ENCODE measurements at regions not wholly inside any gene's neighbourhood (a gene's known extent, or its start where the extent isn't known, plus 50 kb on each side); places are given as distances from the start of the nearest gene placed in this dataset.

GRCh38 chr12:107826276-107826675 is 51.8 kb downstream of the ASCL4 start:
- Histone ChIP-seq H3K4me3 (ENCODE audit: low read depth, low read length) (no peak overlapping the region), H3K9me3 (no peaks in the 10 kb centered on the region), H3K4me1 (no peaks in the 10 kb centered on the region), H3K27me3 (0 out of 2 replicates have a peak, but pooled peaks cover 3% of the 10 kb centered on the region), H3K36me3 (no peaks in the 10 kb centered on the region)
- no peak for TF ChIP-seq CTCF (IDR thresholded peaks at IDR 0.05; ENCODE audit: low read depth, low read length)
- no peak for DNase-seq

GRCh38 chr12:107829271-107829670 is 54.8 kb downstream of the ASCL4 start:
- H3K9me3 ChIP-seq = no peaks in the 10 kb centered on the region
- no peak for TF ChIP-seq CTCF (IDR thresholded peaks at IDR 0.05; ENCODE audit: low read depth, low read length)
- H3K4me1 ChIP-seq = no peaks in the 10 kb centered on the region
- H3K4me3 ChIP-seq (ENCODE audit: low read depth, low read length) = no peak overlapping the region
- 0 out of 2 replicates have a peak, but pooled peaks cover 6% of the 10 kb centered on the region for H3K27me3 ChIP-seq
- H3K36me3 ChIP-seq = no peaks in the 10 kb centered on the region
- no peak for DNase-seq

GRCh38 chr12:107832441-107832840 is 57.9 kb downstream of the ASCL4 start:
- no peak for TF ChIP-seq CTCF (IDR thresholded peaks at IDR 0.05; ENCODE audit: low read depth, low read length)
- Histone ChIP-seq H3K4me3 (ENCODE audit: low read depth, low read length) (no peak overlapping the region), H3K4me1 (no peaks in the 10 kb centered on the region), H3K27me3 (peaks cover 15% of the 10 kb centered on the region), H3K9me3 (no peaks in the 10 kb centered on the region; the same call in 1 of the 2 replicates), H3K36me3 (no peaks in the 10 kb centered on the region)
- DNase-seq = no peak

- DNase-seq = no peak
- Histone ChIP-seq H3K4me3 (ENCODE audit: low read depth, low read length) (no peak overlapping the region), H3K4me1 (no peaks in the 10 kb centered on the region), H3K36me3 (no peaks in the 10 kb centered on the region), H3K27me3 (peaks cover 71% of the 10 kb centered on the region), H3K9me3 (no peaks in the 10 kb centered on the region; the same call in 1 of the 2 replicates)
- no peak for TF ChIP-seq CTCF (IDR thresholded peaks at IDR 0.05; ENCODE audit: low read depth, low read length)
Observed at GRCh38 chr12:107840186-107840585, 65.7 kb downstream of the ASCL4 start.

DNA sequence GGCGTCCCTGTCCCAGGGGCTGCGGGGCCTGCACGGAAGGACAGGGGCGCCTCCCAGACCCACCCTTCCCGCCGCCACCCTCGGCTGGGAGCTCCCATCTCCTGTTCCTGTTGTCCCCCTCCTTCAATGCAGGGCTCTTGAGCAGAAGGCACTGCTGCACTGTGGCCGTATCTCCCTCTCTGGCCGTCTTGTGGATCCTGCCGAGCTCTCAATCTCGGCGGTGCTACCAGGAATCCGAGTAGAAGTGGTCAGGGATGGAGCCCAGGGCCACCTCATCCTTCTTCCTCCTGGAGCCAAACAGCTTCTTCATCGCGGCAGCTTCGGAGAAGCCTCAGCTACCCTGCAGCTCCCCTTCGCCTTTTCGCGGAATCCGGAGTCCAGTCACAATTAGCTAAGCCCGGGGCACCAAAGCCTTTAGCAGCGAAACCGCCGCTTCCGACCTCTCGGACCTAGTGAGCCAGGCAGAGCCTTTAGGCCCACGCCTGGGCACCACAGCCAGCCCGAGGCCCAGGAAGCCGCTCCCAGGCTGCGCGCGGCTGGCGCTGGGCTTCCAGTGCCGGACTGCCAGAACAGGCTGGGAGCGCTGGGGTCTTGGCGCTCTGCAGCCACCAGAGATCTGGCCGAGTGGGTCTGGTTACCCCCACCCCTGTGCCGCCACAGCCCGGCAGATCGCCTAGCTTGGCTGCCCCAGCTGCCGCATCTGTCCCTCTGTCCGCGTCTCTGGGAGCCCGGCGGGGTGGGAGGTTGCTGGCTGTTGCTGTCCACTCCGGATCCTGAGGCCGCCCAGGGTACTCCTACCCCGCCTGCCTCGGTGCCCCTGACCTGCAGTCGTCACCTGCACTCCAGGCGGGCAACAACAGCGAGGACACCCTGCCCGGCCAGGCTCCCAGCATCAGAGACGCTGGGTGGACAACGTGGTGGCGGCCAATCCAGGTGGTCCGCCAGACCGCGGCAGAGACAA is 69.1 kb downstream of the ASCL4 start:
- Histone ChIP-seq H3K9me3 (no peaks in the 10 kb centered on the region), H3K36me3 (no peaks in the 10 kb centered on the region), H3K4me3 (ENCODE audit: low read depth, low read length) (no peak overlapping the region), H3K27me3 (peaks cover 96% of the 10 kb centered on the region), H3K4me1 (no peaks in the 10 kb centered on the region)
- TF ChIP-seq CTCF (IDR thresholded peaks at IDR 0.05; ENCODE audit: low read depth, low read length) = no peak
- peak; percentile 8 for DNase-seq

- Histone ChIP-seq H3K4me1 (no peaks in the 10 kb centered on the region), H3K9me3 (no peaks in the 10 kb centered on the region), H3K4me3 (ENCODE audit: low read depth, low read length) (no peak overlapping the region), H3K36me3 (no peaks in the 10 kb centered on the region), H3K27me3 (peaks cover 98% of the 10 kb centered on the region)
- no peak for TF ChIP-seq CTCF (IDR thresholded peaks at IDR 0.05; ENCODE audit: low read depth, low read length)
- DNase-seq = peak; percentile 4
Observed at GRCh38 chr12:107844312-107844921, 69.9 kb downstream of the ASCL4 start.

All from BE2C (cell line).